Erythroblast (primary cell): ENCODE measurements at regions not wholly inside any gene's neighbourhood (a gene's known extent, or its start where the extent isn't known, plus 50 kb on each side); places are given as distances from the start of the nearest gene placed in this dataset.

ENCODE experiments used
- GATA1 ChIP-seq: IDR thresholded peaks from 2 replicates; pipeline ENCODE4 v1.6.1; 2011; ENCODE audit warnings: low read depth, mild to moderate bottlenecking, control low read depth, low read length, moderate library complexity
- POLR2A ChIP-seq: IDR thresholded peaks from 2 replicates; pipeline ENCODE4 v1.6.1; 2011; ENCODE audit warnings: mild to moderate bottlenecking, low read length

- TF ChIP-seq POLR2A (no peak), GATA1 (no peak)
Measured at GRCh38 chr6:66340736-66341135, 633.7 kb upstream of the EYS start.
